GM23338 (cell line): ENCODE measurements at regions not wholly inside any gene's neighbourhood (a gene's known extent, or its start where the extent isn't known, plus 50 kb on each side); places are given as distances from the start of the nearest gene placed in this dataset.
"Not testable (repeated sequence)": the region's sequence is repeated elsewhere in the genome, so short reads cannot be mapped to it uniquely, and the experiment has no call there.

ENCODE experiments used
- ATAC-seq: fragments of 200-7000 bp; cut with Tn5 transposase; 3 replicates; pipeline ENCODE4 v1.9.1; 2020
- DNase-seq: peaks from one replicate; pipeline ENCODE4 v3.0.0-alpha.2; 2015; ENCODE audit warnings: low spot score
- H2AFZ ChIP-seq: fragments of 200-600 bp; sonication (generic); 2 replicates; pipeline ENCODE4 v1.8.0; 2016; ENCODE audit warnings: antibody characterized with exemption, mild to moderate bottlenecking, moderate library complexity
- H3F3A ChIP-seq: fragments of 200-600 bp; sonication (generic); replicated peaks from 2 replicates; pipeline ENCODE4 v1.8.0; 2017; ENCODE audit warnings: antibody characterized with exemption, mixed run types, low read depth
- H3K27ac ChIP-seq: fragments of 200-600 bp; sonication (generic); 2 replicates; pipeline ENCODE4 v1.6.1; 2016; ENCODE audit warnings: low read depth
- H3K27me3 ChIP-seq: fragments of 200-600 bp; sonication (generic); 2 replicates; pipeline ENCODE4 v1.8.0; 2016; ENCODE audit warnings: mild to moderate bottlenecking, mixed run types, moderate library complexity; ENCODE audit not compliant: insufficient read depth
- H3K36me3 ChIP-seq: fragments of 200-600 bp; sonication (generic); 2 replicates; pipeline ENCODE4 v1.8.0; 2016; ENCODE audit warnings: mild to moderate bottlenecking; ENCODE audit not compliant: insufficient read depth
- H3K4me1 ChIP-seq: fragments of 200-600 bp; sonication (generic); 2 replicates; pipeline ENCODE4 v1.8.0; 2016; ENCODE audit warnings: mild to moderate bottlenecking, moderate library complexity; ENCODE audit not compliant: insufficient read depth
- H3K4me2 ChIP-seq: fragments of 200-600 bp; sonication (generic); 2 replicates; pipeline ENCODE4 v1.7.1; 2017; ENCODE audit warnings: mixed run types
- H3K4me3 ChIP-seq: fragments of 200-600 bp; sonication (generic); 2 replicates; pipeline ENCODE4 v1.6.1; 2016; ENCODE audit warnings: mixed run types
- H3K79me2 ChIP-seq: fragments of 200-600 bp; sonication (generic); replicated peaks from 2 replicates; pipeline ENCODE4 v1.8.0; 2017; ENCODE audit warnings: mild to moderate bottlenecking; ENCODE audit not compliant: insufficient read depth
- H3K9me2 ChIP-seq: fragments of 200-600 bp; sonication (generic); 2 replicates; pipeline ENCODE4 v1.8.0; 2017; ENCODE audit not compliant: insufficient read depth
- H4K20me1 ChIP-seq: fragments of 200-600 bp; sonication (generic); replicated peaks from 2 replicates; pipeline ENCODE4 v1.8.0; 2017; ENCODE audit warnings: mild to moderate bottlenecking; ENCODE audit not compliant: insufficient read depth
- H3K27ac Mint-ChIP-seq: 2 replicates; pipeline ENCODE4 v1.8.0; 2020; ENCODE audit warnings: inconsistent platforms, mild to moderate bottlenecking, moderate library complexity, mixed read lengths
- H3K27me3 Mint-ChIP-seq: 3 replicates; pipeline ENCODE4 v1.8.0; 2022; ENCODE audit warnings: low read depth, mild to moderate bottlenecking, moderate library complexity, mixed read lengths, inconsistent platforms; ENCODE audit not compliant: insufficient read depth, poor library complexity
- H3K36me3 Mint-ChIP-seq: 3 replicates; pipeline ENCODE4 v1.8.0; 2021; ENCODE audit warnings: low read depth, mild to moderate bottlenecking, inconsistent platforms, moderate library complexity, mixed read lengths
- H3K4me1 Mint-ChIP-seq: 3 replicates; pipeline ENCODE4 v1.8.0; 2020; ENCODE audit warnings: mild to moderate bottlenecking, inconsistent platforms, mixed read lengths
- H3K4me3 Mint-ChIP-seq: 3 replicates; pipeline ENCODE4 v1.8.0; 2021; ENCODE audit warnings: moderate library complexity, mild to moderate bottlenecking, inconsistent platforms, mixed read lengths
- H3K9me3 Mint-ChIP-seq: 3 replicates; pipeline ENCODE4 v1.8.0; 2020; ENCODE audit warnings: moderate library complexity, mild to moderate bottlenecking, inconsistent platforms, mixed read lengths
- CREB1 ChIP-seq: fragments of 250-450 bp; sonication (Bioruptor Pico); IDR thresholded peaks from 2 replicates; pipeline ENCODE4 v1.5.0; 2020; ENCODE audit warnings: low read depth, mild to moderate bottlenecking, moderate library complexity
- ETS1 ChIP-seq: IDR thresholded peaks from 2 replicates; pipeline ENCODE4 v1.6.1; 2016; ENCODE audit warnings: antibody characterized with exemption
- EZH2 ChIP-seq: fragments of 200-600 bp; sonication (generic); IDR thresholded peaks from one replicate; pipeline ENCODE4 v1.8.0; 2017; ENCODE audit warnings: antibody characterized with exemption, mild to moderate bottlenecking, low read depth; ENCODE audit not compliant: unreplicated experiment
- EZH2phosphoT487 ChIP-seq: fragments of 200-600 bp; sonication (generic); IDR thresholded peaks from one replicate; pipeline ENCODE4 v1.8.1; 2018; ENCODE audit warnings: antibody characterized with exemption; ENCODE audit not compliant: unreplicated experiment
- NANOG ChIP-seq: IDR thresholded peaks from 2 replicates; pipeline ENCODE4 v1.6.1; 2016; ENCODE audit warnings: antibody characterized with exemption, borderline replicate concordance
- REST ChIP-seq: IDR thresholded peaks from one replicate; pipeline ENCODE4 v1.6.1; 2018; ENCODE audit warnings: antibody characterized with exemption; ENCODE audit not compliant: unreplicated experiment
- ZNF114 ChIP-seq: fragments of 250-450 bp; sonication (Bioruptor Pico); IDR thresholded peaks from 2 replicates; pipeline ENCODE4 v1.5.0; 2020; ENCODE audit warnings: mild to moderate bottlenecking, moderate library complexity
- ZNF331 ChIP-seq: fragments of 250-450 bp; sonication (Bioruptor Pico); IDR thresholded peaks from 2 replicates; pipeline ENCODE4 v1.5.0; 2020; ENCODE audit warnings: low read depth, mild to moderate bottlenecking, moderate library complexity

GRCh38 chr14:46417066-46417465 is 234.5 kb downstream of the RPL10L start (continued):
- TF ChIP-seq CREB1 (CRISPR knock-in tag) (no peak), NANOG (no peak), ZNF331 (CRISPR knock-in tag) (no peak), EZH2phosphoT487 (no peak)

- H3F3A ChIP-seq: no peaks in the 10 kb centered on the region
- H3K79me2 ChIP-seq: no peaks in the 10 kb centered on the region
- no peaks in the 10 kb centered on the region for H3K36me3 Mint-ChIP-seq
- H2AFZ ChIP-seq: no peak overlapping the region
- peak overlapping the region; percentile 76 for H3K27ac ChIP-seq
- H3K9me3 Mint-ChIP-seq: no peaks in the 10 kb centered on the region
- no peak for TF ChIP-seq ZNF114 (CRISPR knock-in tag)
- no peak for TF ChIP-seq EZH2
- peak; percentile 46 for DNase-seq
- peaks cover 35% of the 10 kb centered on the region for H3K4me1 ChIP-seq
- no peaks in the 10 kb centered on the region for H3K36me3 ChIP-seq
- H3K27ac Mint-ChIP-seq: peak overlapping the region; percentile 98
- peak overlapping the region; percentile 61 for H3K4me2 ChIP-seq
- H4K20me1 ChIP-seq: no peaks in the 10 kb centered on the region
- H3K27me3 Mint-ChIP-seq: peaks cover 4% of the 10 kb centered on the region
- peak; percentile 35; the same call in 2 of the 3 replicates for ATAC-seq
- H3K27me3 ChIP-seq: no peaks in the 10 kb centered on the region
- H3K9me2 ChIP-seq: no peaks in the 10 kb centered on the region
- peak overlapping the region; percentile 23 for H3K4me3 ChIP-seq
- peaks cover 54% of the 10 kb centered on the region for H3K4me1 Mint-ChIP-seq
- peak overlapping the region; percentile 51 for H3K4me3 Mint-ChIP-seq
Measured at GRCh38 chr14:46404865-46405811, 246.4 kb downstream of the RPL10L start.

- Mint-ChIP-seq H3K4me1 (peaks cover 67% of the 10 kb centered on the region), H3K27ac (peak overlapping the region; percentile 89)
- not testable (repeated sequence) for H3K9me3 Mint-ChIP-seq, H4K20me1 ChIP-seq, H3K9me2 ChIP-seq, H3K4me3 ChIP-seq, H3K36me3 ChIP-seq, H3K4me3 Mint-ChIP-seq, H3K4me2 ChIP-seq, H3F3A ChIP-seq, H3K79me2 ChIP-seq, DNase-seq, H3K36me3 Mint-ChIP-seq, H2AFZ ChIP-seq, H3K27ac ChIP-seq, H3K27me3 ChIP-seq, H3K27me3 Mint-ChIP-seq
- peak; percentile 34; the same call in 2 of the 3 replicates for ATAC-seq
- peaks cover 32% of the 10 kb centered on the region for H3K4me1 ChIP-seq
Measured at GRCh38 chr14:46402001-46402690, 249.4 kb downstream of the RPL10L start.

- Mint-ChIP-seq H3K9me3 (no peaks in the 10 kb centered on the region), H3K27me3 (peaks cover 4% of the 10 kb centered on the region), H3K4me3 (no peak overlapping the region), H3K36me3 (no peaks in the 10 kb centered on the region), H3K4me1 (peaks cover 64% of the 10 kb centered on the region), H3K27ac (peak overlapping the region; percentile 34; the same call in 1 of the 2 replicates)
- no peaks in the 10 kb centered on the region for H4K20me1 ChIP-seq
- no peak overlapping the region for H2AFZ ChIP-seq
- DNase-seq (no peak), ATAC-seq (no peak)
- H3K4me2 ChIP-seq: no peak overlapping the region
- H3F3A ChIP-seq: no peaks in the 10 kb centered on the region
- no peak overlapping the region for H3K4me3 ChIP-seq
- H3K27me3 ChIP-seq: no peaks in the 10 kb centered on the region
- no peaks in the 10 kb centered on the region for H3K9me2 ChIP-seq
- H3K36me3 ChIP-seq: no peaks in the 10 kb centered on the region
- H3K79me2 ChIP-seq: no peaks in the 10 kb centered on the region
- H3K4me1 ChIP-seq: peaks cover 32% of the 10 kb centered on the region
- no peak overlapping the region for H3K27ac ChIP-seq
- TF ChIP-seq ETS1: no peak
- TF ChIP-seq REST: no peak
- no peak for TF ChIP-seq EZH2
Measured at GRCh38 chr14:46401066-46401465, 250.5 kb downstream of the RPL10L start.
